ENCODE measurements at regions not wholly inside any gene's neighbourhood (a gene's known extent, or its start where the extent isn't known, plus 50 kb on each side); places are given as distances from the start of the nearest gene placed in this dataset.

- TF ChIP-seq POLR2AphosphoS5 (IDR thresholded peaks at IDR 0.05; ENCODE audit: low read depth, low read length), result no peak
- TF ChIP-seq POLR2A (IDR thresholded peaks at IDR 0.05; ENCODE audit: low read depth, low read length), result no peak
- TF ChIP-seq PAX5 (IDR thresholded peaks at IDR 0.05; ENCODE audit: insufficient read depth, low read length, severe bottlenecking), result no peak
- no peak for TF ChIP-seq TAF1 (IDR thresholded peaks at IDR 0.05; ENCODE audit: low read depth, low read length)
These were observed 351.2 kb upstream of the NR2F2 start for GRCh38 chr15:95979286-95979685.

Data from GM12891 (cell line).